ENCODE measurements at regions not wholly inside any gene's neighbourhood (a gene's known extent, or its start where the extent isn't known, plus 50 kb on each side); places are given as distances from the start of the nearest gene placed in this dataset.

DNA sequence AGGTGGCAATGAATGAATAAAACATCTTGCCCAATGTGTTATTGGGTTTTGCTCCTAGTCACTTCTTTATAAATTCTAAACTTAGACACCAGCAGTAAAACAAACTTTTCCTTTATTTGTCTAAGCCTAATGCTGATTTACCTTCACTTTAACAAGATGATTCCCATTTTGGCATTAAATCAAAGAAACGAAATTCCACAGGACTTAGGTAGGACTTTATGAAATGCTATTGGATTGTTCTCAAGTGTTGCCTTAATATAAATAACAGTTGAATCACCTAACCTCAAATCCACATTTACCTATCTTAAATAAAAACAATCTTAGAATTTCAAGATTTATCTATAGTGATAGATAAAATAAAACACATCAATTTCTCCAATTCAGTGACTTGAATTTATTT is 831.8 kb downstream of the EPHA7 start:
- Histone ChIP-seq H3K4me1 (ENCODE audit: insufficient read depth, low read length) (no peaks in the 10 kb centered on the region), H3K9me3 (ENCODE audit: insufficient read depth, low read depth, low read length) (no peaks in the 10 kb centered on the region), H3K36me3 (ENCODE audit: insufficient read depth, low read depth, low read length) (no peaks in the 10 kb centered on the region), H3K9ac (ENCODE audit: low read depth, low read length) (no peak overlapping the region), H3K27ac (ENCODE audit: low read length) (no peak overlapping the region), H3K27me3 (ENCODE audit: insufficient read depth, low read length) (no peaks in the 10 kb centered on the region), H3K4me3 (ENCODE audit: low read length) (no peak overlapping the region)

DNA sequence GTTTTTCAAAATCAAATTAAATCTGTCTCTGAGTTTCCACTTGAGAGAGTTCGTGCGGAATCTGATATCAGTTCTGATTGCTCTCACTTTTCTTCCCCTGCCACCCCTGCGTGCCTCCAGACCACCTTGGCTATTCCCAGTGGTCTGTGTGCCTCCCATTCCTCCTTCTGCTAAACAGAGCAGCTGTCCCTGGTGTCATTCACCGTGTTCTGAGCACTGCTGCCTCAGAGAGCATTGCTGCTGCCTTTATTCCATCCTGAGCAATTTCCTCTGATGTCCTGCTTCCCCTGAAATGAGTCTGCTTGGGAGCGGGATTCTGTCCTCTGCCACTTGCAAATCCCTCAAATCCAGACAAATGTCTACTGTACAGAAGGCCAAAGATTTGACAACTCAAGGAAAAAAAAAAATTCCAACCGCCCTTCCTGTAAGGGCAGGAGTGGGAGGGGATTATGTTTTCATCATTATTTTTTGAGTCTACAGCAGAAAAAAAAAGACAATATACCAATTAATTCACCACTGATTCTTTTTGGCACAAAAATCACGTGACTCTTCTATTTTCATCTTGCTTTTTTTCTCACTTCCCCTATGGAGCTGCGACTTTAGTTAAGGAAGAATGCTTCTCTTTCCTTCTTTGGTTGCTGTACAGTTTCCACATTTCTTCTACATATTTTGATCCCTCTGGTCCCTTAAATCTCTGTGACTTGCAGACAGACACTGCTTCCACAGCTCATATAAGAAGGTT is 833.0 kb downstream of the EPHA7 start:
- no peak overlapping the region for H3K4me3 ChIP-seq (ENCODE audit: low read length)
- H3K4me1 ChIP-seq (ENCODE audit: insufficient read depth, low read length), result no peaks in the 10 kb centered on the region
- no peaks in the 10 kb centered on the region for H3K9me3 ChIP-seq (ENCODE audit: insufficient read depth, low read depth, low read length)
- no peak overlapping the region for H3K27ac ChIP-seq (ENCODE audit: low read length)
- no peaks in the 10 kb centered on the region for H3K27me3 ChIP-seq (ENCODE audit: insufficient read depth, low read length)
- no peaks in the 10 kb centered on the region for H3K36me3 ChIP-seq (ENCODE audit: insufficient read depth, low read depth, low read length)
- H3K9ac ChIP-seq (ENCODE audit: low read depth, low read length), result no peak overlapping the region

DNA sequence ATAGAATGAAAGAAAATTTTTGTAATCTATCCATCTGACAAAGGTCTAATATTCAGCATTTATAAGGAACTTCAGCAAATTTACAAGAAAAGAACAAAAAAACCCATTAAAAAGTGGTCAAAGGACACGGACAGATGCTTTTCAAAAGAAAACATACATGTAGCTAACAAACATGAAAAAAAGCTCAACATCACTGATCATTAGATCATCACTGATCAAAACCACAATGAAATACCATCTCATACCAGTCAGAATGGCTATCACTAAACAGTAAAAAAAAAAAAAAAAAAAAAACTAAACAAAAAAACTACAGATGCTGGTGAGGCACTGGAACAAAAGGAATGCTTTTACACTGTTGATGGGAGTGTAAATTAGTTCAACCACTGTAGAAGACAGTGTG is 837.1 kb downstream of the EPHA7 start:
- H3K9ac ChIP-seq (ENCODE audit: low read depth, low read length), result no peak overlapping the region
- H3K27me3 ChIP-seq (ENCODE audit: insufficient read depth, low read length), result no peaks in the 10 kb centered on the region
- no peaks in the 10 kb centered on the region for H3K36me3 ChIP-seq (ENCODE audit: insufficient read depth, low read depth, low read length)
- H3K27ac ChIP-seq (ENCODE audit: low read length), result no peak overlapping the region
- H3K9me3 ChIP-seq (ENCODE audit: insufficient read depth, low read depth, low read length), result no peaks in the 10 kb centered on the region; the same call in 1 of the 2 replicates
- no peaks in the 10 kb centered on the region for H3K4me1 ChIP-seq (ENCODE audit: insufficient read depth, low read length)
- no peak overlapping the region for H3K4me3 ChIP-seq (ENCODE audit: low read length)

DNA sequence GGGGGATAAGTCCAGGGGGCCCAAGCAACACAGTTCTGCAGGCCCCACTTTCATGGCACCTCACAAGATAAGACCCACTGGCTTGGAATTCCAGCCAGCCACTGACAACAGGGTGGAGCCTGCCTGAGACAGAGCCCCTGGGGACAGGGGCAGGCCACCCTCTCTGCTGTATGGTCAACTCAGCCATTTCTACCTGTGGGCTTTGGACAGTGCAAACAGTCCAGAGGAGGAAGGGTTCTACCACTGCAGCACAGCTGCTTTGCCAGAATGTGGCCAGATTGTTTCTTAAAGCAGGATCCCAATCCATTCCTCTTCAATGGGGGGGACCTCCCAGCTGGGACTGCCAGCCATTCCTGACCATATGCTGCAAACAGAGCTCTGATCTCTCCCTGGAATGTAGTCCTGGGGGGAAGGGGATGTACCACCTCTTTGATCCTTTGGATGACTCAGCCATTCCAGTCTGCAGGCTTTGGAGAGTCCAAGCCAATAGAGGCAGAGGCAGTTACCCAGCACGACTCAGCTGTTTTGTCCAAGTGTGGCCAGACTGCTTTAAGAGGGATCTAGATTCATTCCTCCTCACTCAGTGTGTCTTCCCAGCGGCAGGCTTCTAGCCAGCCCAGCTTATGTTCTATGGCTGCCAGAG is 842.2 kb downstream of the EPHA7 start:
- Histone ChIP-seq H3K4me3 (ENCODE audit: low read length) (no peak overlapping the region), H3K9ac (ENCODE audit: low read depth, low read length) (no peak overlapping the region)

DNA sequence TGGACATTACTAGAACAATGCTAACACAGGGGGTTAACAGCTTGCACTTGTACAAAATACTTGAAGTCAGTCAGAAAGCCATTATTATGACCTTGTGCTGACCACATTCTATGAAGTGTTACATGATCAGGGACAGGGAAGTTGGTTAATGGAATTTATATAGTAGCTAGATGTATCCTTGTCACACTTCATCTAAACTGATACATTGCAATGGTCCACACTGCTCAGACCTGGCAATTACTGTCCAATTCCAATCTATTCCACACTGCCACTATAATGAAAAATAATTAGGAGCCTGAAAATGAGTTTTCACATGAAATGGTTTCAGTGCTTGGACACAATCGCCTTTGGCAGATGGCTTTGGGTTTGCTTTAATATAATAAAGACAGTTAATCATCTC is 850.8 kb downstream of the EPHA7 start:
- Histone ChIP-seq H3K9ac (ENCODE audit: low read depth, low read length) (no peak overlapping the region), H3K27ac (ENCODE audit: low read length) (no peak overlapping the region), H3K4me3 (ENCODE audit: low read length) (no peak overlapping the region), H3K27me3 (ENCODE audit: insufficient read depth, low read length) (no peaks in the 10 kb centered on the region), H3K9me3 (ENCODE audit: insufficient read depth, low read depth, low read length) (no peaks in the 10 kb centered on the region), H3K36me3 (ENCODE audit: insufficient read depth, low read depth, low read length) (no peaks in the 10 kb centered on the region), H3K4me1 (ENCODE audit: insufficient read depth, low read length) (no peaks in the 10 kb centered on the region)

More for the DNA sequence above, 842.2 kb downstream of the EPHA7 start:
- H3K27ac ChIP-seq (ENCODE audit: low read length), result no peak overlapping the region
- H3K4me1 ChIP-seq (ENCODE audit: insufficient read depth, low read length), result no peaks in the 10 kb centered on the region
- no peaks in the 10 kb centered on the region for H3K27me3 ChIP-seq (ENCODE audit: insufficient read depth, low read length)
- H3K36me3 ChIP-seq (ENCODE audit: insufficient read depth, low read depth, low read length), result no peaks in the 10 kb centered on the region
- H3K9me3 ChIP-seq (ENCODE audit: insufficient read depth, low read depth, low read length), result no peaks in the 10 kb centered on the region; the same call in 1 of the 2 replicates

DNA sequence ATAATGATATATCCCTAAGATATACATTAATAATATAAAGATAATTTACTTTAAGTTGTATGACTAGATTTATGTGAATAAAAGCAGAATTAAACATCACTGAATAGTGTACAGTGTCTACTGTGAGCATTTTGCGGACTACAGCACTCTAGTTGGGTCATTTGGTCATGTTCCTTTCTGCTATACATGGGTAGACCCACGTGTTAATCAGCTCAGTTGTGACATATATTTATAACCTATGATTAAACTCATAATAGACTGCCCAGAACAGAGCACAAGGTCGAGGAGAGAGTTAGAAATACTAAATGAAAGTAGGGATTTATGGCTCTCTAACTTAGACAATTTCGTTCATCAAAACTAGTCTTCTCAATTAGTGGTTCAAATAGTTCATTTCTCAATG is 852.7 kb downstream of the EPHA7 start:
- no peak overlapping the region for H3K4me3 ChIP-seq (ENCODE audit: low read length)
- no peak overlapping the region for H3K9ac ChIP-seq (ENCODE audit: low read depth, low read length)
- H3K4me1 ChIP-seq (ENCODE audit: insufficient read depth, low read length), result no peaks in the 10 kb centered on the region
- H3K9me3 ChIP-seq (ENCODE audit: insufficient read depth, low read depth, low read length), result no peaks in the 10 kb centered on the region
- no peaks in the 10 kb centered on the region for H3K27me3 ChIP-seq (ENCODE audit: insufficient read depth, low read length)
- no peak overlapping the region for H3K27ac ChIP-seq (ENCODE audit: low read length)
- H3K36me3 ChIP-seq (ENCODE audit: insufficient read depth, low read depth, low read length), result no peaks in the 10 kb centered on the region

DNA sequence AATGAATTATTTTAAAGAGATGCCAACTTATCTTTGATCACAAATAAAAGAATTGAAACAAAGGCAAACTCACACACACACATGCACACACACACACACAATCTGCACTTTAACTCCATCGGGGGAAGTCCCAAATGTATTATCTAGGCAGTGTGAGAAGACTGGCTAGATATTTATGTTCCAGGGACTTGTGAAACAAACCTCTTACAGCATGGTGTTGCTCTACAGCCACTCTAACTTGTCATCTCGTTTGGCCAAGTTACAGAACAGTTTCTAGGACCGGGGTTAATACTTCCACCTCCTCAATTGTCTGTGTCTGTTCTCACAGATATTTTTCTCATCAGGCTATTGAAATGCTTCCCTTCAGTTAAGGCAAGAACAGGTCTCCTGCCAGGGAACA is 855.0 kb downstream of the EPHA7 start:
- Histone ChIP-seq H3K27me3 (ENCODE audit: insufficient read depth, low read length) (no peaks in the 10 kb centered on the region), H3K27ac (ENCODE audit: low read length) (no peak overlapping the region), H3K4me3 (ENCODE audit: low read length) (no peak overlapping the region), H3K9me3 (ENCODE audit: insufficient read depth, low read depth, low read length) (no peaks in the 10 kb centered on the region), H3K9ac (ENCODE audit: low read depth, low read length) (no peak overlapping the region), H3K36me3 (ENCODE audit: insufficient read depth, low read depth, low read length) (no peaks in the 10 kb centered on the region), H3K4me1 (ENCODE audit: insufficient read depth, low read length) (no peaks in the 10 kb centered on the region)

DNA sequence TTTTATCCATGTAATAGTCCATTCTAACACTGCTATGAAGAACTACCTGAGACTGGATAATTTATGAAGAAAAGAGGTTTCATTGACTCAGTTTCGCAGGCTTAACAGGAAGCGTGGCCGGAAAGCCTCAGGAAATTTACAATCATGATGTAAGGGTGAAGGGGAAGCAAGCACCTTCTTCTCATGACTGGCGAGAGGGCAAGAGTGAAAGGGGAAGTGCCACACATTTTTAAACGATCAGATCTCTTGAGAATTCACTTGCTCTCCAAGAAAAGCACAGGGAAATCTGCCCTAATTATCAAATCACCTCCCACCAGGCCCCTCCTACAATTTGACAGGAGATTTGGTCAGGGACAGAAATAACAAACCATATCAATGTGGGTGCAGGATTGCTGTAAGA is 859.7 kb downstream of the EPHA7 start:
- Histone ChIP-seq H3K27ac (ENCODE audit: low read length) (no peak overlapping the region), H3K36me3 (ENCODE audit: insufficient read depth, low read depth, low read length) (no peaks in the 10 kb centered on the region), H3K9ac (ENCODE audit: low read depth, low read length) (no peak overlapping the region), H3K9me3 (ENCODE audit: insufficient read depth, low read depth, low read length) (no peaks in the 10 kb centered on the region), H3K4me3 (ENCODE audit: low read length) (no peak overlapping the region), H3K27me3 (ENCODE audit: insufficient read depth, low read length) (no peaks in the 10 kb centered on the region), H3K4me1 (ENCODE audit: insufficient read depth, low read length) (no peaks in the 10 kb centered on the region)

DNA sequence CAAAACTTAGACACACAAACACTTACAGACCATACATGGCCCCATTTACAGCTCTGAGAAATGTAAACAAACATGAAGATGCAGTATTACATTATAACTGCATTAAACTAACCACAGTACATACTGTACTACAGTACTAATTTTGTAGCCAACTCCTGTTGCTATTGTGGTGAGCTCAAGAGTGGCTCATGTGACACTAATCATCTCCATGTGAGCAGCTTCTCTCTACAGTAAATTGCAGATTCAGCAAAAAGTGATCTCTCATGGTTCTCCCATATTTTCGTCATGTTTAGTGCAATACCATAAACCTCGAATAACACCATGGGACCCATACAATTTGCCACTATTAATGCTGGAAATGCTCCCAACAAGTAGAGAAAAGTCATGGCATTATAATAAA is 860.4 kb downstream of the EPHA7 start:
- H3K9ac ChIP-seq (ENCODE audit: low read depth, low read length), result no peak overlapping the region
- H3K4me1 ChIP-seq (ENCODE audit: insufficient read depth, low read length), result no peaks in the 10 kb centered on the region
- H3K27ac ChIP-seq (ENCODE audit: low read length), result no peak overlapping the region
- no peak overlapping the region for H3K4me3 ChIP-seq (ENCODE audit: low read length)
- H3K27me3 ChIP-seq (ENCODE audit: insufficient read depth, low read length), result no peaks in the 10 kb centered on the region
- H3K9me3 ChIP-seq (ENCODE audit: insufficient read depth, low read depth, low read length), result no peaks in the 10 kb centered on the region
- H3K36me3 ChIP-seq (ENCODE audit: insufficient read depth, low read depth, low read length), result no peaks in the 10 kb centered on the region

DNA sequence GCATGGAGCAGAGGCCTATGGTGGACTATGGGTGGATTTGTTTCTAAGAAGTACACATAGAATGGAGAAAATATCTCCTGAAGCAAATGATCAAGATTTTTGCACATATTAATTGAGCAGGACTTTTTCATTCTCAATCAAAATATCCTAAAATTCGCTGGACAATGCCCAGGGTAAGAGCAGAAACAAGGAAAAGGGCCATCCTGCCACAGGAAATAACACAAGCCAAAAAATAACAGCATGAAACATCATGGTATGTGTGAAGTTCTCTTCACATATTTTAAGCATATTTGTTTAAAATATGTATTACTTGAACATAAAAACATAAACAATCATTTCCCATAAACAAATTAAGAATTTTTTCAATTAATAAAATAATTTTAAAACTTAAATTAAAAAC is 868.9 kb downstream of the EPHA7 start:
- Histone ChIP-seq H3K9ac (ENCODE audit: low read depth, low read length) (no peak overlapping the region), H3K27ac (ENCODE audit: low read length) (no peak overlapping the region), H3K4me1 (ENCODE audit: insufficient read depth, low read length) (no peaks in the 10 kb centered on the region), H3K9me3 (ENCODE audit: insufficient read depth, low read depth, low read length) (no peaks in the 10 kb centered on the region), H3K4me3 (ENCODE audit: low read length) (no peak overlapping the region), H3K27me3 (ENCODE audit: insufficient read depth, low read length) (no peaks in the 10 kb centered on the region), H3K36me3 (ENCODE audit: insufficient read depth, low read depth, low read length) (no peaks in the 10 kb centered on the region)

DNA sequence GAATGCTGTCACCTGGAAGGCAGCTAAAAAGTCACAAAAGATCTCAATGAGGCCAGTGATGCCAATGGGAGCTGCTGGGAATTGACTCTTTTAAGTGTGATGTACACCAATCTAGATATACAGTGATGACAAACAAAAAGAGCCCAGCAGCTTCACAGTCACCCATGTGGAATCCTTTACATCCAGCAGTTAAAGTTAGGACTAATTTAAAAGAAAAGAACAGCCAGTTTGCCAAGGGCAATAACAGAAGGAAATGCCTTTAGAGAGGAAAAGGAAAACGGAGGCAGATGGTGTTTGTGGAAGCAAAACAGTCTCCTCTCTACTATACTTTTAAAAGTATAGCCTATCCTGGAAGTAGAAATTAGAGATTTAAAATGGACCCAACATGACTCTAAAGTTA is 873.5 kb downstream of the EPHA7 start:
- H3K4me1 ChIP-seq (ENCODE audit: insufficient read depth, low read length), result no peaks in the 10 kb centered on the region

DNA sequence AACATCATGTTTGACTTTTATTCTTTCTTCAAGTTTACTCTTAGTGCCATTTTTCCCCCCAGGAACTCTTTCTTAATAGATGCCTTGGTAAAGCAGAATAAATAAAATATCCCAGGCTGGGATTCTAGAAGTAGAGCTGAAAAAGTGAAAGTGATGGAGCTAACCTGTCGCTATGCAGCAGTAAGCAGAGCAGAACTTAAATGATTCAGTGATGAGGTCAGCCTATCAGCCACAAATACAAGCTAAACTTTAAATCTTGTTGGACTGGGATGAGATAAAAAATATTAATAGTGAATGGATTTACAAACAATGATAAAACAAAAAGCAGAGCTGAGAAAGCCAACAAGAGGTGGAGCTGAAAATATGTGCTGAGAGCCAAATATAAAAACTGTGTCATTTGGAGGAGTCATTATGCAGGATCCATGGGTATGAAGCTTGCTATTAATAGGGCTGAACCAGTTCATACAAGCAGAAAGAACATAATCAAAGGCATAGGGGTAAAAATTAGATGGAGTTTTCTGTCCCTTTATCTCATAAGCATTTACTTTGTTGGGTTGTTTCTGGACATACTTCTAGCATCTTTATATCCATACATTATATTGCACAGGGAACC is 877.8 kb downstream of the EPHA7 start:
- Histone ChIP-seq H3K9ac (ENCODE audit: low read depth, low read length) (no peak overlapping the region), H3K27me3 (ENCODE audit: insufficient read depth, low read length) (no peaks in the 10 kb centered on the region)

More for the DNA sequence above, 873.5 kb downstream of the EPHA7 start:
- no peaks in the 10 kb centered on the region for H3K9me3 ChIP-seq (ENCODE audit: insufficient read depth, low read depth, low read length)
- no peak overlapping the region for H3K27ac ChIP-seq (ENCODE audit: low read length)
- no peak overlapping the region for H3K9ac ChIP-seq (ENCODE audit: low read depth, low read length)
- no peaks in the 10 kb centered on the region for H3K27me3 ChIP-seq (ENCODE audit: insufficient read depth, low read length)
- H3K4me3 ChIP-seq (ENCODE audit: low read length), result no peak overlapping the region
- H3K36me3 ChIP-seq (ENCODE audit: insufficient read depth, low read depth, low read length), result no peaks in the 10 kb centered on the region

More for the DNA sequence above, 877.8 kb downstream of the EPHA7 start:
- Histone ChIP-seq H3K4me1 (ENCODE audit: insufficient read depth, low read length) (no peaks in the 10 kb centered on the region), H3K36me3 (ENCODE audit: insufficient read depth, low read depth, low read length) (no peaks in the 10 kb centered on the region), H3K9me3 (ENCODE audit: insufficient read depth, low read depth, low read length) (no peaks in the 10 kb centered on the region), H3K4me3 (ENCODE audit: low read length) (no peak overlapping the region), H3K27ac (ENCODE audit: low read length) (no peak overlapping the region)
